CD4-positive, alpha-beta T cell treated with Interleukin-10 for 1 hour (primary cell): ENCODE measurements at regions not wholly inside any gene's neighbourhood (a gene's known extent, or its start where the extent isn't known, plus 50 kb on each side); places are given as distances from the start of the nearest gene placed in this dataset.
"Not testable (repeated sequence)": the region's sequence is repeated elsewhere in the genome, so short reads cannot be mapped to it uniquely, and the experiment has no call there.

Experiments used
- DNase-seq: peaks from one replicate; pipeline ENCODE4 v3.0.0-alpha.2; 2020

DNA sequence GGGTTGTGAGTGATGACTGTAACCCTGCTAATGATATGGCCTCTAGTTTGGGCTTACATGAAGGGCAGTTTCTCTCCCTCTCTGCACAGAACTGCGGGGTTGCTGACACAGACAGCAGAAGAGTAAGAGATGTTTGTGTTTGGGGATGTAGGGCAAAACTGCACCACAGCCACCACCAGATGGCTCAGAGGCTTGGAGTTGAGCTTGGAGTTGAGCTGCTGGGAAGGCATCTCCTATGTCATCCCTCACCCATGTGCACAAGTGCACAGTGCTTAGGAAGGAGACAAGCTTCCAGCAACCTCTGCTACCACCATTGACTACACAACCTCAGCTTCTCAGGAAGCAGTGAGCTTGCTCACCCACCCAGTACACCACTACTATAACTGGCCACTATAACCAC, 303.9 kb upstream of the DEFB112 start:
- DNase-seq: no peak

DNA sequence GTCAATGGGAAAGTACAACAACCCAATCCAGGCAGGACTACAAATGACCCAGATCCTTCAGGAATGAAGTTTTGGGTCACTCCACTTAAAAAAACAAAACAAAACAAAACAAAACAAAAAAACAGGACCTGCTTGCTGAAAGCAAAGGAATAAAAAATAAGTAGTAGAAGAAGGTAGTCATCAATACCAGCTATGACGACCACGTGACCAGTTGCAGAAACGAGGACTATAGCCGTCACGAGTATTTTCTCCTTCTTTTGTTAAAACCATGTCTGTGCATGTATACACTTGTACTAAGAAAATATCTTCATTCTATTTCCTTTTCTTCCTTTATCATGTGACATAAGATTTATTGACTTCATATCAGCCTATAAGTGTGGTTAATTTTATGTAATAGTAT, 308.4 kb upstream of the DEFB112 start:
- DNase-seq: no peak

DNA sequence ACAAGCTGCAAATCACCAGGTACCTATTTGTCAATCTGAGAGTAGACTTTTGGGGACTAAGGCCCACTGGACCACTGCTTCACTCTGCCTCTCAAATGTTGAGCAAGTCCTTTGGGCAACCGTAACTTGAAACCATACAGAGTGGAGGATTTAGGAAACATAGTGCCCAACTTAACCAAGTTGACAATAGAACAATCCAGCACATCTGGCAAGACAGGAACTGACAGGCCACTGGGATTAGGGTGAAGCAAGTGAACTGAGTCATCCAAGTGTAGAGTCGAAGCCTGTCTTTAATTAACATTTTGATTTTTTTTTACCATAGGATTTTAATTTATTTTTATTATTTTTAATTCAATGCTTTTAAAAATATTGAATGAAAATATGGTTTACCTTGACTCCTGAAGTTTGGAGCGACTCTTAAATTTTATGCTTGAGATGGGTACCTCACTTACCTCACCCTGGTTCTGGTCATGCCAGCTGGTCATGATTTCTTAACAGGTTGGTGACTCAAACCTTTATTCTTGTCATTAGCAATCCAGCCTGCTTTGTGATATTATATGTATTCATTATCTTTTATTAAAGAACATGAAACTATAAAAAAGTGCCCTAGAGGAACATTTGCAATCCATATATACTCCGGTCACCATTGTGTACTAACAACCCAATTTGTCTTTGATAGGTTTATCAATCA, 312.1 kb upstream of the DEFB112 start:
- no peak for DNase-seq

DNA sequence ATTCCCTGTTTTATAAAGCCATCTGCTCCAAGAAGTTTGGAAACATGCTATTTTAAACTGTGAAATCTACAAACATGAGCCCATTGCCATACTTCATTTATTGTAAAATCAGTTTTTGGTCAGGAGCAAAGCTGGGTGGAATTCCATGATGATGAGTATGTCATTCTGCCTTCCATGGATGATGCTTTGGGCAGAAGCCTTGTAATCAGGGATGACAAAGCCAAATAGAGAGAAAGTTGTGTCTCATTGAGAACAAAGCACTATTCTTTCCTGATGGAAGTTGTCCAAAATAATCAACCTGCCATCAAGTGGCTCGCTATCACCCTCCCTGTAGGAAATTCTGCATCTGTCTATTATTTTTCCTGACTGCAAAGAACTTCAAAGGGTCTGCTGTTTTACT, 313.0 kb upstream of the DEFB112 start:
- no peak for DNase-seq

DNA sequence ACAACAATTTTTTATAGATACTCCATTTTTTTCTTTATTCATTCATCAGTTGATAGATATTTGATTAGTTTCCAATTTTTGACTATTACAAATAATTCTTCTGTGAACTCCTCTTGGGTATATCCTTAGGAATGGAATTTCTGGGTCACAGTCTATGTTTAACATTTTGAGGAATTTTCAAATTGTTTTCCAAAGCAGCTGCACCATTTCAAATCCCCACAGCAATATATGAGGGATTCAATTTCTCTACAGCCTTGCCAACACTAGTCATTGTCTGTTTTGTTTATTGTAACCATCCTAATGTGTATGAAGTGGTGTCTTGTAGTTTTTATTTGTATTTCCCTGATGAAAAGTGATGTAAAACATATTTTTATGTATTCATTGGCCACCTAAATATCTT, 320.3 kb upstream of the DEFB112 start:
- DNase-seq: no peak

DNA sequence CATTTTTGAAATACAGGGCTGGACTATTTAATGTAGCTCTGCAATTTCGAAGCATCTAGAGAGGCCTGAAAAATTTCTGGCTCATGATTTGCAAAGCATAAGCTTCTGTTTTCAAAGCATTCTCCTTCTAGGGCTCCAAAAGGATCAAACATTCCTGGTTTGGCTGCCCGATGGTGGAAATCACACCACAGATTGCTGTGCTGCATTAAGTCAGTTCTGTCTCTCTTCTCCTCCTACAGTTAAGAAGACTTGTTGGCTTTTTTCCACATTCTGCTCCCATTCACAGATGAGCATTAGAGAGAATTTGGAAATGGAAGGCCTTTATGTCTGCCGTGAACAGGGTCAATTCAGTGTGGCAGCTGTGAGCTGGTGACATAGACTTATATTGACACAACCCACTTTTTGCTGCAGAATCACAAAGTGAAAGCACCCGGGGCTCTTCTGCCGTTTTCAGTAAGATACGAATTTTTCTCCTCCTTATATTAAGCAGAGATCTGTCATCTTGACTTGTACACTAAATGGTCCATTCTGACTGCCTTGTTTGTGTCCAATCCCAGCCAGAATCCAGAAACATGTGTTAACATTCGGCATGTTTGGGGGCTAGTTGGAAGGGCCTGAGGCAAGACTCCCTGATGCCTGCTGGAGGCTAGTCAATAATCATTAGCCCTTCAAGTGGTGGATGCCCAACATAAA, 330.8 kb upstream of the DEFB112 start:
- DNase-seq: no peak

DNA sequence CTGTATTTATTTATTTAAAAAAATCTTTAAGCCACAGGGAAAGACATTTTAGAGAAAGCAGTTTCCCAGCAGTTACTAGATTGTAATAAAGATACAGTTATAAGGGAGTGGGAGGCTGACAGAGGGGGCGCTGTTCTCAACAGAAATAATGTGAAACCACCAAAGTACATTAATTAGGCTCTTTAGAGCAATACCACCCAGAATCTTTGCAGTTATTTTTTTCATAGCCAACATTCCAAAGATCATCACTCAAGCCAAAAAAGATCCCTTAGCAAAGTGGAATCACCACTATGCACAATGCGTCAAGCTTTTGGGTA, 331.3 kb upstream of the DEFB112 start:
- DNase-seq: no peak

DNA sequence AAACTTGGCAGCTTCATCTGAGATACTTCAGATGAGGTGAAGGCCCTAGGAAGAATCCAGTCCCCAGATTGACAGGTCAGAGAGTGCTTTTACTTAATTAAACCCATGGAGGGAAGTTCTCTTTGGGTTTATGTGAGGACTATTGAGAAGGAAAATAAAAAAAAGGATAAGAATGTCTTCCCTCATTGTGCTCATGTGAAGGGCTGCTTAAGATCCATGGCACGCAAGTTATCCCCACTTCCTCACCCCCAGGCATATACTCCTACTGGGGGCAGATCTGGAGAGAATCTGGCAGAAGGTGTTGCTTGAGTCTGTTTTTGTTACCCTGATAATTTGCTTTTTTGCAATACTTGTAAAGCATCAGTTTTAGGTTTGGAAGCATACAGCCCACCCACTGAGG, 322.9 kb upstream of the TFAP2D start:
- no peak for DNase-seq

DNA sequence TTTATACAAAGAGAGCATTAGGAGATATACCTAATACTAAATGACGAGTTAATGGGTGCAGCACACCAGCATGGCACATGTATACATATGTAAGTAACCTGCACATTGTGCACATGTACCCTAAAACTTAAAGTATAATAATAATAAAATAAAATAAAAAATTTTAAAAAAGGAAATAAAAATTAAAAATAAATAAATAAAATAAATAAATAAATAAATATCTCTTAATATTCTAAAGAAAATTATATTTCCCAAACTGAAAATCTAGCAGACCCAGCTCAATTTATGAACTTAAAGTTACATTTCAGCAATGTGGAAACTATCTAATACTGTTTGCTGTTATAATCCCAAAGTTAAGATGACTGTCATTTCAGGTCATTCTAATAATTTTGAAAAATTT, 319.2 kb upstream of the TFAP2D start:
- DNase-seq: not testable (repeated sequence)

DNA sequence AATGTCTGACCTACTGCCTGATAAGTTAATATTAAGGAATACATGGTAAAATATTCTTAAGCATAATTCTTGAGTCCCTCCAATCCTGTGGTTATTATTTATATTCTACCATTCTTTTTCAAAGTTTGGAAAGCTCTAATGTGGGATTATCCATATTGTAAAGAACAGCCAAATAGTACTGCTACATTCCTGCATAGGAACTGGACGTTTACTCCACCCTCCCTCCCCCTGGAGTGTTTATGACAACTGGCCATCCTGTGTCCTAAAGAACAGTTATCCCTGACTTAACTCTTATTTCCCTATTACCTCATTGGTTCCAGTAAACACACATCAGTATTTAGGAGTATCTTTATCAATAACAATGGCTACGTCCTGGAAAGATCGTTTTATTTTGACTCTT, 308.7 kb upstream of the TFAP2D start:
- DNase-seq: no peak

DNA sequence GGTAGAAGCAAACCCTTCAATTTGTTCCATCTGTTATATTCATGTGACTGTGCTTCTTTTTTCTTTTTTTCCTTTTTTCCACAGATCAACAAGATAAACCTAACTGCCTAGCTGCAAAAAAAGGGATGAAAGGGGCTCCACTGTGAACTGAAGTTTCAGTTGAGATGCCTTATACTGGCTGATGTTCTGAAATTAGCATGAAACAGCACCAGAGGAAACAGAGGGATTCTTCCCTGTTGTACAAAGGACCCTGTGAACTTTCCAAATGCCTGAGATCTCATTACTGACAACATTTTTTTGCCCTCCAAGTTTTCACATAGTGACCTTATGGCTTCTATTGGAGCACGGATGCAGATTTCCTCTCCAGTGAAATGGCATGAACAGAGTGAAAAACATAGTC, 302.7 kb upstream of the TFAP2D start:
- no peak for DNase-seq

DNA sequence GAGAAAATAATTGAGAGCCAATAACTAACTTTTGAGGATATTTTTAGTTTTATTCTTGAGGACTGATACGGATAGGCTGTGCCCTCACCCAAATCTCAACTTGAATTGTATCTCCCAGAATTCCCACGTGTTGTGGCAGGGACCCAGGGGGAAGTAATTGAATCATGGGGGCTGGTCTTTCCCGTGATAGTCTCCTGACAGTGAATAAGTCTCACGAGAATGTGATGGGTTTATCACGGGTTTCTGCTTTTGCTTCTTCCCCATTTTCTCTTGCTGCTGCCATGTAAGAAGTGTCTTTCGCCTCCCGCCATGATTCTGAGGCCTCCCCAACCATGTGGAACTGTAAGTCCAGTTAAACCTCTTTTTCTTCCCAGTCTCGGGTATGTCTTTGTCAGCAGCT, 292.3 kb upstream of the TFAP2D start:
- DNase-seq: not testable (repeated sequence)

DNA sequence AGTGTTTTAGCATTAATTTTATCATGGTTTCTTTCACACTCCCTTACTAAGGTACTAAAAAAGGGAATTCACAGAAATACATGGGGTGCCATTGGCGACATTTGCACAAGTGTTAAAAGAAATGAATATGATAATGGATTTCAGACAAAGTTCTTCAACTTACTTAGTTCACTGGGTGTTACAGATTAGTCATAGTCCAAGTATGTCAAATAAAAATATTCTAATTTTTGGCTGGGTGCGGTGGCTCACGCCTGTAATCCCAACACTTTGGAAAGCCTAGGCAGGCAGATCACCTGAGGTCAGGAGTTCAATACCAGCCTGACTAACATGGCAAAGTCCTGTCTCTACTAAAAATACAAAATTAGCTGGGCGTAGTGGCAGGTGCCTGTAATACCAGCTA, 286.1 kb upstream of the TFAP2D start:
- no peak for DNase-seq

DNA sequence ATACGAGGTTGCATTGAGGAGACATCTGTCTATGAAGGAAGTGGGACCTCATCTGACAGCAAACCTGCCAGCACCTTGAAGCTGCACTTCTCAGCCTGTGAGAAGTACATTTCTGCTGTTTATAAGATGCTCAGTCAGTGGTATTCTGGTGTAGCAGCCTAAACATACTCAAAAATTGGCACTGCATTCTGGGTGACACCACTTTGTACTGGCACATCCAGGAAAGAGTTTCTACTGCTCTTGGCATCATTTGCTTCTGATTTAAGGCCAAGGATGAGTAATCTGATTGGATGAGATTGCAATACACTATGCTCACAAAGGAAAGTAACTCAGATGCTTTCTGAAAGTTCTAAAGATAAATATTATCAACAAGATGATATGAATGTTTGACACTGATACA, 275.4 kb upstream of the TFAP2D start:
- DNase-seq: no peak

DNA sequence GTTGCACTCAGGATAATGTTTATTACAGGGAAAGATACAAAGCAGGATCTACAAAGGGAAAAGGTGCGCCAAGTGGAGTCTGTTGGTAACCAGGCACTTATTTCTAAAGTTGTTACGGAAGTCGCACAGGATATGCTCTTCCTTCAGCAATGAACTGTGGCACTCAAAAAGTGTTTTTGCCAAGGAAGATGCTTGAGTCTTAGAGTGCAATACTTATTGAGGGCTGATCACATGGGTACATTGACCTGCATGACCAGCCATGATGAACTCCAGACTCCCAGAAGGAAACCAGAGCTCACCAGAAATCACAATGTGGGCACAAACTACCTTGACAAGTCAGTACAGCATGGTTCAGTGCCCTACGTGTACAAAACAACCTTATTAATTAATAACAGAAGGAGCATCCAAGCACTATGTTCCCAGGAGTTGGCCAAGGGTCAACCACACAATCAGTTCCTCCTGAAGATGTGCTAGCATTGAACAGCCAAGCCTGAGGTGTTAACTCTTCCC, 270.7 kb upstream of the TFAP2D start:
- DNase-seq: no peak

DNA sequence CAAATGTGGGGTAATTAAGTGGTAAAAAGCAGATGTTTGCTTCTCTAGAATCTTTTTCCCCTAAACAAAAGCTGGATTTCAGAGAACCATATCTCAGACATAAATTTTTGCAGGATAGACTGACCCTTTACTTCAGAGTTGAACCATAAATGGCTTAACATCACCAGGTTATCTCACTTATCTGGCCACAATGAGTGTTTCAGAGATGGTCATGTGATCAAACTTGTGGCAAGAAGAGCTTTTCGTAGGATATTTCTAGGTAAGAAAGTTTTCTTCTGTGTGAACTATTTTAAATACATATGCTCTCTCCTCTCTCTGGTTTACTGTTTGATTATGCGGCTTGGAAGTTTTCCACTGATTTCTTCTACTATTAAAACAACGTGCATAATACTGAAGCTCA, 270.2 kb upstream of the TFAP2D start:
- DNase-seq: no peak

DNA sequence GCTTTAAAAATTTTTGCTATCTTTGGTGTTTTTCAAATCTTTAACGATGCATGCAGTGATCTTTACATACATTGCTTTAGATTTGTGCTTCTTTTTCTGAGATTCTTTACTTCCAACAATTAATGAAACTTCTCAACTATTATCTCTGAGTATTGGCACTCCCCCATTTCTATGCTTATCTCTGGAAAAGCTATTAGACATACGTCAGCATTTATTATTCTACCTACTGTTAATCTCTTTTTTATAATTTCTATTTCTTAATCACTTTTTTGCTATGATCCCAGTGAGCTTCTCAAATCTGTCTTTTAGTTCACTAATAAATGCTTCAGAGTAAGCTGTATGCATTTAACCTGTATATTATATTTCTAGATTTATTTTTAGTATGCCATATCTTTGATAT, 264.2 kb upstream of the TFAP2D start:
- DNase-seq: no peak

DNA sequence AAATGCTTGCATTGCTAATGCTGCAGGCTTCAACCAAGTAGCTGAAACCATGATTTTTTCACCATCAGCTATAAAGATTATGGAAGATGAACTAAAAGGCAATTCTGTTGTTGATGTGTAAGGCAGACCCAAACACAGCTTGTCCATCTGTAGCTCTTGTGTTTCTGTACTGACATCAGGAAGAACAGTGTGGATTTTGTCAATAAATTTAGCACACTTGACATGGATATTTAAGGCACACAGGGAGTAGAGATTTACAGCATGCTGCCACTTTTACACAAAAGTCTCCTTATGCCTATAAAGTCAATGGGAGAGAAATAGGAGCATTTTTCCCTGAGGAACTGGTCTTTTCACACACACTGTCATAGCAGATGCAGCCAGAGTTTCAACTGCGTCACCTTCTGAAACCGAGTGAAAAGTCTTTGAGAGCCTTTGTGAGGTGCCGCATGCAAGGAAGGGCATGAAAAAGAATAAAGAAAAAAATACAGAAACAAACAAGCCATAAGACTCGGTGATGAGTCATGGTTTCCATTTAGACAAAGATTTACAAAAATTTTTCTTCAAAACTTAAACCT, 261.4 kb upstream of the TFAP2D start:
- no peak for DNase-seq

DNA sequence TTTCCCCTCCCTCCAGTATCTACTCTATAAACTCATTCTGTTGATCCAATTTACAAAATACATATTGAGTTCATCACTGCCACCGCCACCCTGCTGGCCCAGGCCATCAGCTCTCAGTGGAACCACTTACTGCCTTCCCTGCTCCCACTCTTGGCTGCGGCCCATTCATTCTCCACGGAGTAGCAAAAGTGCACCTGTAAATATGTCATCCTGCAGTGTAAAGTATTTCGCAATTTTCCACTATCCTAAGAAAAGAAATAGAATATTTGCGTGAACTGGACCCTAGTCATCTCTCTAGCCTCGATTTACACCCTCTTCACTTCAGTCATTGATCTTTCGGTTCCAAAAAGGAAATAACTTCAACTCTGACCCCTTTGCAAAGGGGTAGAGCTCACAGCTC, 258.3 kb upstream of the TFAP2D start:
- no peak for DNase-seq

DNA sequence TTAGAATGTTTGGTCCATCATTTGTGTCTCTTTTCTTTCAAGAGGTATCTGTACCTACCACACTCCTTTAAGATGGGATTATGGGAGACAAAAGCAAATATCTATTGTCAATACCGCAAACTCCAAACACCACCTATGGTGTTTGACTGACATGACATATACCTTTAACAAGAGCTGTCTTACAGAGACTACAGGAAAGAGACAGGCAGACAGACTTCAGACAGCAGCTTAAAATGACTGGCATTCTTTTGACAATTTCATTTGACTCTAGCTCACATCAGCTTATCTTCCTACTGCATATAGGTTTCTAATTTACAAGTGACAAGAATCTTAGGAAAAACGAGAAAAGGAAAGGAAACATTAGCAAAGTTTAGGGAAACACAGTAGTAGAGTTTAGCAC, 256.0 kb upstream of the TFAP2D start:
- DNase-seq: no peak

DNA sequence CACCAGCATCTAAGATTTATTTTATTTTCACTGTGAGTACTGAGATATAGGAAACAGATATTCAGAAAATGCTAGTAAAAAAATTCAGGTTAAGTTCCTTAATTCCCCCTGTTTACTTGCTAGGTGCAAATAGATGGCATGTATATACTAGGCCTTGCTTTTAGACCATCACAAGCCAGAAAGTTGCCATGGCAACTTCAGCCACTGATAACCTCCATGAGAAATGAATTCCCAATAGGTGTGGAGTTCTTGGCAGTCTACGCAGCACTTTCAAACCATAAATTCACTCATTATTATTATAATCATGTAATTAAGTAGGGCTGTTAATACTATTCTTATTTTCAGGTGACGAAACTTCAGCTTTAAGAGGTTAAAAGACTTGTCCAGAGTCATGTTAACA, 251.6 kb upstream of the TFAP2D start:
- no peak for DNase-seq

DNA sequence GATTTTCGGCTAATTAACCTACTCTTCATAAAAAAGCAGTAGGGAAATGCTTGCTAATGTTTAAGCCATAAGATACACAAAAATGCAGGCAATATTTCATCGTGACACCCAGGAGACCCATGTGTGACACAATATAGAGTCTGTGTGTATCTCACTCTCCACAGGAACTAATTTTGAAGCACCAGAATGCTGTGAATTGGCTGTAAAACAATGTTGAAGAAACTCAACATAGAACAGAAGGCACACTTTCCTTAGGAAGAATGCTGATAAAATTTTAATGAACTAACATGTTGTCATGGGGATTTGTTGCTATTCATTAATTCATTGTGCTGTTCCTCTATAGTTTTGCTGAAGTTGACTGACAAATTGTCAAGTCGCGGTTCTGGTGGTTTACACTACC, 249.4 kb upstream of the TFAP2D start:
- DNase-seq: no peak

DNA sequence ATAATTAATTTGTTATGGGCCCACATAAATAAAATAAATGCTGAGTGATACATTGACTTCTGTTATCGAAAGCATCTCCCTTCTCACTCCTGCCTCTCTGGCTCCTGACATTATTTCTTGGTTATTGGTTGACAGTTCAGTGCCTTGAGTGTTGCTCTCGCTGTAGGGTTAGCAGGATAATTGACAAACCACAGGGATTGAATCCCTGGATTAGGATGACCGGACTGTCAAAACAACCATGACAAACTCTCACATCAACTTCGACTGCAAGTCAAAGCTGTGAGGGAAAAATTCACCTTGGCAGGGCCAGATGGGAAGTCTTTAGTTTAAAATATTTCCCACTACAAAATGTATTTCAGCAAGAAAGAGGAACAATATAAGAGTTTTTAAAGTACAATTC, 245.4 kb upstream of the TFAP2D start:
- DNase-seq: no peak

DNA sequence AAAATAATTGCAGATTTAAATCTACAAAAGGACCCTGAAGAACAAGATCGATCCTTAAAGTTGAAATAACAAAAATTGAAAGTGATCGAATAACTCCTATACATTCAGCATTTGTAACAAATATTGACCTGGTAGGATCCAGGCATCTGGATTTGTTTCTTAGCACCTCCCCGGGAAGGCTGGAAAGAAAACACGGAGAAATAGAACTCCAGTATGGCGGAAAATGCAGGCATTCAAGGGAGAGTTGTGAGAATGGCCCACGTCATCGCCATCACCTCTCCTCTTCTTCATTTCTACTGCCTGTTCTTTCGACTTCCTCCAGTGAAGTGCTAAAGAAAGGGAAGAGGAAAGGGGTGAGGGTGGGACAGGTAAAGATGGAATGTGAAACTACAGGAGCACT, 242.3 kb upstream of the TFAP2D start:
- no peak for DNase-seq

DNA sequence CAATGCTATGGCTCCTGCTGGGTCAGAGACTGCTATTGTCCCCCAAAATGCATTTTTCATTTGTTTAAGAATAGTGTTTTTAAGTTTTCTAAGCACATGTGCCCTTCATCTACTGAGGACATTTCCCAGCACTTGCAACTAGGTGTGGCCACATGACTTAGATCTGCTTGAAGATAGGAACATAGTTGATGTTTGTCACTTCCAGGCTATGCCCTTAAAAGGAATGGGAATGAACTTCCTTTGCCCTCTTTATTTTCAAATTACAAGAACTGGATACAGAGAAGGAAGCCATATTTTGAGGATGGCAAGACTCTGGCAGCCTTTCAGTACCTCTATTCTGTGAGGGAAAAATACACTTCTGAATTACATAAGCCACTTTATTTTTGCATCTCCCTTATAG, 203.0 kb upstream of the TFAP2D start:
- DNase-seq: no peak
